ENCODE measurements at regions not wholly inside any gene's neighbourhood (a gene's known extent, or its start where the extent isn't known, plus 50 kb on each side); places are given as distances from the start of the nearest gene placed in this dataset.

- DNase-seq, result no peak
Observed at GRCh38 chr22:49182416-49182815, 645.3 kb downstream of the BRD1 start.

GRCh38 chr22:49181942-49182341 is 645.7 kb downstream of the BRD1 start:
- no peak for DNase-seq

- no peak for DNase-seq
Observed at GRCh38 chr22:49181431-49181830, 646.2 kb downstream of the BRD1 start.

- no peak for DNase-seq
Observed at GRCh38 chr22:49180683-49181024, 647.0 kb downstream of the BRD1 start.

- DNase-seq, result no peak
Observed at GRCh38 chr22:49179886-49180682, 647.6 kb downstream of the BRD1 start.

GRCh38 chr22:49179175-49179574 is 648.5 kb downstream of the BRD1 start:
- no peak for DNase-seq

GRCh38 chr22:49178246-49179005 is 649.2 kb downstream of the BRD1 start:
- no peak for DNase-seq

- no peak for DNase-seq
Observed at GRCh38 chr22:49177666-49178065, 650.0 kb downstream of the BRD1 start.

GRCh38 chr22:49176956-49177355 is 650.7 kb downstream of the BRD1 start:
- DNase-seq, result no peak

- no peak for DNase-seq
Observed at GRCh38 chr22:49170053-49170452, 657.6 kb downstream of the BRD1 start.

- no peak for DNase-seq
Observed at GRCh38 chr22:49169074-49169744, 658.5 kb downstream of the BRD1 start.

GRCh38 chr22:49168219-49168813 is 659.4 kb downstream of the BRD1 start:
- DNase-seq, result no peak

- DNase-seq, result no peak
Observed at GRCh38 chr22:49166746-49167145, 660.9 kb downstream of the BRD1 start.

- DNase-seq, result no peak
Observed at GRCh38 chr22:49166211-49166610, 661.5 kb downstream of the BRD1 start.

GRCh38 chr22:49164773-49165320 is 662.8 kb downstream of the BRD1 start:
- DNase-seq, result no peak

GRCh38 chr22:49163960-49164690 is 663.5 kb downstream of the BRD1 start:
- DNase-seq, result no peak

- no peak for DNase-seq
Observed at GRCh38 chr22:49163258-49163959, 664.3 kb downstream of the BRD1 start.

- no peak for DNase-seq
Observed at GRCh38 chr22:49162841-49163240, 664.8 kb downstream of the BRD1 start.

- no peak for DNase-seq
Observed at GRCh38 chr22:49161002-49161850, 666.4 kb downstream of the BRD1 start.

- DNase-seq, result no peak
Observed at GRCh38 chr22:49160261-49161001, 667.2 kb downstream of the BRD1 start.
